ENCODE measurements at regions not wholly inside any gene's neighbourhood (a gene's known extent, or its start where the extent isn't known, plus 50 kb on each side); places are given as distances from the start of the nearest gene placed in this dataset.
"Not testable (repeated sequence)": the region's sequence is repeated elsewhere in the genome, so short reads cannot be mapped to it uniquely, and the experiment has no call there.

DNA sequence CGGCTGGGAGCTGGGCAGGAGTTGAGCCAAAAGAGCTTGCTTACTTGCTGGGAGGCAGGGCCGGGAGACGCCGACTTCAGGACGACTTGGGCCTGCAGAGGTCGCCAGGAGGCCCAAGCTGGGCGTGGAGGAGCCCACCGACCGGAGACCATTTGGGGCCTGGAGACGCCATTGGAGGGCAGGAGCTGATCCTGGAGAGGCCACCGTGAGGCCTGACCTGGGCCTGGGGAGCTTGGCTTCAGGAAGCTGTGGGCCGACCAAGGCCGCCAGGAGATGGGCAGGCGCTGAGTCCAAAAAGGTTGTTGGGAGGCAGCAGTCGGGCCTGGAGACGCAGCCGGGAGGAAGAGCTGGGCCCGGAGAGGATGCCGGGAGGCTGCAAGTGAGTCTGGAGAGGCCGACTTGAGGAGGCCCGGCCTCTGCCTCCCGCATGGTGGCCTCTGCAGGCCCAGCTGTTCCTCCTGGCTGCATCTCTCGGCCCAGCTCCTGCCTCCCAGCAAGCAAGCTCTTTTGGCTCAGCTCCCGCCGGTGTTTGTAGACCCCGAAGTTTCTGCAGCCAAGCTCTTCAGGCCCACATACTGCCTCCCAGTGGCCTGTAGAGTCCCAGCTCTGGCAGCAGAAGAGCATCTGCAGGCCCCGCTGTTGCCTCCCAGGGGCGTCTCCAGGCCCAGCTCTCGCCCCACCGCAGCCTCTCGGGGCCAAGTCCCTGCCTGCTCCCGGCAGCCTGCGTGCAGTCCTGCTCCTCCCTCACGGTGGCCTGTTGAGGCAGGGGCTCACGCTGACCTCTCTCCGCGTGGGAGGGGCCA lies 119.7 kb downstream of the SEPTIN14 start:
- TF ChIP-seq, protein P1, sequence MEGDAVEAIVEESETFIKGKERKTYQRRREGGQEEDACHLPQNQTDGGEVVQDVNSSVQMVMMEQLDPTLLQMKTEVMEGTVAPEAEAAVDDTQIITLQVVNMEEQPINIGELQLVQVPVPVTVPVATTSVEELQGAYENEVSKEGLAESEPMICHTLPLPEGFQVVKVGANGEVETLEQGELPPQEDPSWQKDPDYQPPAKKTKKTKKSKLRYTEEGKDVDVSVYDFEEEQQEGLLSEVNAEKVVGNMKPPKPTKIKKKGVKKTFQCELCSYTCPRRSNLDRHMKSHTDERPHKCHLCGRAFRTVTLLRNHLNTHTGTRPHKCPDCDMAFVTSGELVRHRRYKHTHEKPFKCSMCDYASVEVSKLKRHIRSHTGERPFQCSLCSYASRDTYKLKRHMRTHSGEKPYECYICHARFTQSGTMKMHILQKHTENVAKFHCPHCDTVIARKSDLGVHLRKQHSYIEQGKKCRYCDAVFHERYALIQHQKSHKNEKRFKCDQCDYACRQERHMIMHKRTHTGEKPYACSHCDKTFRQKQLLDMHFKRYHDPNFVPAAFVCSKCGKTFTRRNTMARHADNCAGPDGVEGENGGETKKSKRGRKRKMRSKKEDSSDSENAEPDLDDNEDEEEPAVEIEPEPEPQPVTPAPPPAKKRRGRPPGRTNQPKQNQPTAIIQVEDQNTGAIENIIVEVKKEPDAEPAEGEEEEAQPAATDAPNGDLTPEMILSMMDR (IDR thresholded peaks at IDR 0.05), result not testable (repeated sequence)
- TF ChIP-seq POLR2A (IDR thresholded peaks at IDR 0.05), result not testable (repeated sequence)

Data from body of pancreas (tissue), 4 donors.